Rectal smooth muscle tissue (tissue), 1 donor: ENCODE measurements at regions not wholly inside any gene's neighbourhood (a gene's known extent, or its start where the extent isn't known, plus 50 kb on each side); places are given as distances from the start of the nearest gene placed in this dataset.

ENCODE experiments used
- H3K27ac ChIP-seq: one replicate; pipeline ENCODE4 v1.7.0; 2013; ENCODE audit warnings: low read depth, low read length, inconsistent platforms
- H3K27me3 ChIP-seq: one replicate; pipeline ENCODE4 v1.7.0; 2013; ENCODE audit warnings: low read length; ENCODE audit not compliant: control insufficient read depth, insufficient read depth
- H3K36me3 ChIP-seq: one replicate; pipeline ENCODE4 v1.7.0; 2013; ENCODE audit warnings: low read length; ENCODE audit not compliant: control insufficient read depth, insufficient read depth
- H3K4me1 ChIP-seq: one replicate; pipeline ENCODE4 v1.7.0; 2013; ENCODE audit warnings: low read length; ENCODE audit not compliant: control insufficient read depth, insufficient read depth
- H3K4me3 ChIP-seq: one replicate; pipeline ENCODE4 v1.7.0; 2013; ENCODE audit warnings: low read length
- H3K9ac ChIP-seq: one replicate; pipeline ENCODE4 v1.7.0; 2013; ENCODE audit warnings: low read length

- H3K9ac ChIP-seq: no peak overlapping the region
- no peaks in the 10 kb centered on the region for H3K4me1 ChIP-seq
- no peaks in the 10 kb centered on the region for H3K36me3 ChIP-seq
- H3K27me3 ChIP-seq: no peaks in the 10 kb centered on the region
- no peak overlapping the region for H3K4me3 ChIP-seq
- no peak overlapping the region for H3K27ac ChIP-seq
Measured at GRCh38 chr10:28790146-28790545, 112.8 kb downstream of the BAMBI start.

GRCh38 chr10:28793482-28793881 is 116.2 kb downstream of the BAMBI start:
- Histone ChIP-seq H3K27ac (no peak overlapping the region), H3K4me3 (no peak overlapping the region), H3K36me3 (no peaks in the 10 kb centered on the region), H3K27me3 (no peaks in the 10 kb centered on the region), H3K4me1 (no peaks in the 10 kb centered on the region), H3K9ac (no peak overlapping the region)

GRCh38 chr10:28794986-28795385 is 117.7 kb downstream of the BAMBI start:
- Histone ChIP-seq H3K9ac (no peak overlapping the region), H3K36me3 (no peaks in the 10 kb centered on the region), H3K4me1 (no peaks in the 10 kb centered on the region), H3K27ac (no peak overlapping the region), H3K4me3 (no peak overlapping the region), H3K27me3 (no peaks in the 10 kb centered on the region)

DNA sequence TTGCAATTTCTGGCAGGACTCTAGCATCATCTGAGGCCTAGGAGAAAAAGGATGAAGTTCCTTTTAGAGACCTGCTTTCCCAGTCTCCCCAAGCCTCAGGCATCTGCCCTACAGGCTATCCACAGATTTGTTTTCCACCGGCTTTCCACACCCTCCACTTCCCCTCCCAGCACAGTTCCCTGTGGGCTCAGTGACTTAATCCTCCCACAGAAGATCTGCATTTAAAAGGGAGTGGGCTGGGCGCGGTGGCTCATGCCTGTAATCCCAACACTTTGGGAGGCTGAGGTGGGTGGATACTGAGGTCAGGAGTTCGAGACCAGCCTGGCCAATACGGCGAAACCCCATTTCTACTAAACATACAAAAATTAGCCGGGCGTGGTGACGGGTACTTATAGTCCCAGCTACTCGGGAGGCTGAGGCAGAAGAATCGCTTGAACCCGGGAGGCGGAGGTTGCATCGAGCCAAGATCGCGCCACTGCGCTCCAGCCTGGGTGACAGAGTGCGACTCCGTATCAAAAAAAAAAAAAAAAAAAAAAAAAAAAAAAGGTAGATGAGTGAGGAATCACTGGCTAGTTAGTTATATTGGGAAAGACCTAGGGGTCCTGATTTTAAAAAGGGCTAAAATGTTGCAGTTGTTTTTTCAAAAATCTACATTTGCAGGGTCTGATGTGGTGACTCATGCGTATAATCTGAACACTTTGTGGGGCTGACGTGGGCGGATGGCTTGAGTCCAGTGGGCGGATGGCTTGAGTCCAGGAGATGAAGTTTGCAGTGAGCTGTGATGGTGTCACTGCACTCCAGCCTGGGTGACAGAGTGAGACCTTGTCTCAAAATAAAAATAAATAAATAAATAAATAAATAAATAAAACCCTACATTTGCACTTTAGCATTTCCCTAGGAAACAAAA is 119.5 kb downstream of the BAMBI start:
- no peaks in the 10 kb centered on the region for H3K4me1 ChIP-seq
- H3K36me3 ChIP-seq: no peaks in the 10 kb centered on the region
- H3K27me3 ChIP-seq: no peaks in the 10 kb centered on the region
- no peak overlapping the region for H3K9ac ChIP-seq
- no peak overlapping the region for H3K27ac ChIP-seq
- no peak overlapping the region for H3K4me3 ChIP-seq

DNA sequence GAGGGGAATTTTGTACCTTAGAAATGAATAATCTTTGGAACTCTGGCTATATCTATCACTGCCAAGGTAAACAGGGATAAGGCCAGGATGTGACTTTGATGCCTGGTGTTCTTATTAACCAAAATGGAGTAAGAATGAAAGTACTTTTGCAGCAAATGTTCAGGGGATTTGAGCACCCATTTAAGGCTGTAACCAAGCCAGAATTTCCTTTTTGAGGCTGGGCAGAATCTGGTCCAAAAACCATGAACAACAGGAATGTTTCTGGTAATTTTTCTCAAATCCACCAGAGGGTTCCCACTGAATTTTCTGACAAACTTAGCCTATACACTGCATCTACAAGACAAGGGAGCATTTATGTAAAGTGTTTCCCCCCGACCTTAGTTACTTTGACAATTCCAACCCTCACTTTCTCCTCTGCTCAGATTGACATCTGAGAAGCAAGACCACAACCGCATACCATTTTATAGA is 120.6 kb downstream of the BAMBI start:
- no peaks in the 10 kb centered on the region for H3K27me3 ChIP-seq
- H3K4me3 ChIP-seq: no peak overlapping the region
- H3K36me3 ChIP-seq: no peaks in the 10 kb centered on the region
- no peaks in the 10 kb centered on the region for H3K4me1 ChIP-seq
- H3K27ac ChIP-seq: no peak overlapping the region
- no peak overlapping the region for H3K9ac ChIP-seq

- Histone ChIP-seq H3K36me3 (no peaks in the 10 kb centered on the region), H3K9ac (no peak overlapping the region), H3K4me3 (no peak overlapping the region), H3K4me1 (no peaks in the 10 kb centered on the region), H3K27ac (no peak overlapping the region), H3K27me3 (no peaks in the 10 kb centered on the region)
Measured at GRCh38 chr10:28798428-28798955, 121.2 kb downstream of the BAMBI start.

DNA sequence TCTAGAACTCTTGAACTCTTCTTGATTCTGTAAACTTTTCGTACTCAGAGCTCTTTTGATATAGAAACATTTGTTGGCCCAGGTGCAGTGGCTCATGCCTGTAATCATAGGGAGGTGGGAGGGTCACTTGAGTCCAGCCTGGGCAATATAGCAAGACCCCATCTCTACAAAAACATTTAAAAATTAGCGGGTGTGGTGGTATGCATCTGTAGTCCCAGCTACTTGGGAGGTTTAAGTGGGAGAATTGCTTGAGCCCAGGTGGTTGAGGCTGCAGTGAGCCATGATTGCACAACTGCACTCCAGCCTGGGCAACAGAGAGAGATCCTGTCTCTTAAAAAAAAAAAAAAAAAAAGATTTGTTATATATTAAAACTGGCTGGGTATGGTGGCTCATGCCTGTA is 121.6 kb downstream of the BAMBI start:
- Histone ChIP-seq H3K9ac (no peak overlapping the region), H3K27ac (no peak overlapping the region), H3K27me3 (no peaks in the 10 kb centered on the region), H3K4me1 (no peaks in the 10 kb centered on the region), H3K36me3 (no peaks in the 10 kb centered on the region), H3K4me3 (no peak overlapping the region)

DNA sequence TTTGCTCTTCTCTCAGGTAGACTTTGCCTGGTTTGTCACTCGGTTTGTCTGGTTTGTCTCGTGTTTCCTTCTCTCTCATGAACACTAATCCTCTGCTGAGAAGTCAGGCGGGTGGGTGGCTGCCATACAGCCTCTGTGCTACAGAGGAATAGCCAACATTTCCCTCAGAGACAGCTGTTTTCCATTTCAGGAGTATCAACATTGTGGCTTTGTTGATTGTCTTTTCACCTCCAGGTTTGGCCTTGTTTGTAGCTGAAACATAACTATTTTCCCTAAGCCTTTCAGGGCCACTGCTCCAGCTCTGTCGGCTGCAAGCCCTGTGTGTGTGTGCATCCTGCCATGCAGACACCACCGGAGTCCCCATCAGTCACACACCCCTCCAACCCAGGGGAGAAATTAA is 122.8 kb downstream of the BAMBI start:
- Histone ChIP-seq H3K4me1 (no peaks in the 10 kb centered on the region), H3K27me3 (no peaks in the 10 kb centered on the region), H3K9ac (no peak overlapping the region), H3K4me3 (no peak overlapping the region), H3K27ac (no peak overlapping the region), H3K36me3 (no peaks in the 10 kb centered on the region)

DNA sequence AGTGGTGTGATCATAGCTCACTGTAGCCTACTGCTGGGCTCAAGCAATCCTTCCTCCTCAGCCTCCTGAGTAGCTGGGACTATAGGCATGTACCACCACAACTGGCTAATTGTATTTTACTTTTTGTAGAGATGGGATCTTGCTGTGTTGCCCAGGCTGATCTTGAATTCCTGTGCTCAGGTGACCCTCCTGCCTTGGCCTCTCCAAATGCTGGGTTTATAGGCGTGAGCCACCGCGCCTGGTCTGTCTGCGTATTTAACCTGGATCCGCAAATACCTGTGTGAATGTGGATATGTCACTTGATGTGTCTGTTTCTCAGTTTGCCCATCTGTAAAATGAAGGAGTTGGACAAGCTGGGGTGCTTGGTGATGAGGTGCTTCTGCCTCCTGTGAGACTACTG is 123.9 kb downstream of the BAMBI start:
- H3K27me3 ChIP-seq: no peaks in the 10 kb centered on the region
- no peak overlapping the region for H3K9ac ChIP-seq
- H3K36me3 ChIP-seq: no peaks in the 10 kb centered on the region
- no peak overlapping the region for H3K27ac ChIP-seq
- no peak overlapping the region for H3K4me3 ChIP-seq
- H3K4me1 ChIP-seq: peaks cover 3% of the 10 kb centered on the region

GRCh38 chr10:28801869-28802268 is 124.5 kb downstream of the BAMBI start:
- H3K36me3 ChIP-seq: no peaks in the 10 kb centered on the region
- H3K27me3 ChIP-seq: no peaks in the 10 kb centered on the region
- H3K9ac ChIP-seq: no peak overlapping the region
- peaks cover 8% of the 10 kb centered on the region for H3K4me1 ChIP-seq
- no peak overlapping the region for H3K27ac ChIP-seq
- H3K4me3 ChIP-seq: no peak overlapping the region

DNA sequence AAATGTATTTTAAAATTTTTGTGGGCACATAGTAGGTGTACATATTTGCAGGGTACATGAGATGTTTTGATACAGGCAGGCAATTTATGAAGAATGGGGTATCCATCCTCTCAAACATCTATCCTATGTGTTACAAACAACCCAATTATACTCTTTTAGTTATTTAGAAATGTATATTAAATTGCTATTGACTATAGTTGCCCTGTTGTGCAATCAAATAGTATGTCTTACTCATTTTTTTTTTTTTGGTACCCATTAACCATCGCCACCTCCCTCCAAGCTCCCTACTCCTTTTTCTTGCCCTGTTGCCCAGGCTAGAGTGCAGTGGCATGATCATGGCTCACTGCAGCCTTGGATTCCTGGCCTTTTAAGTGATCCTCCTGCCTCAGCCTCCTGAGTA is 128.1 kb downstream of the BAMBI start:
- Histone ChIP-seq H3K36me3 (no peaks in the 10 kb centered on the region), H3K27me3 (no peaks in the 10 kb centered on the region), H3K9ac (no peak overlapping the region), H3K4me1 (peaks cover 10% of the 10 kb centered on the region), H3K4me3 (no peak overlapping the region), H3K27ac (no peak overlapping the region)

DNA sequence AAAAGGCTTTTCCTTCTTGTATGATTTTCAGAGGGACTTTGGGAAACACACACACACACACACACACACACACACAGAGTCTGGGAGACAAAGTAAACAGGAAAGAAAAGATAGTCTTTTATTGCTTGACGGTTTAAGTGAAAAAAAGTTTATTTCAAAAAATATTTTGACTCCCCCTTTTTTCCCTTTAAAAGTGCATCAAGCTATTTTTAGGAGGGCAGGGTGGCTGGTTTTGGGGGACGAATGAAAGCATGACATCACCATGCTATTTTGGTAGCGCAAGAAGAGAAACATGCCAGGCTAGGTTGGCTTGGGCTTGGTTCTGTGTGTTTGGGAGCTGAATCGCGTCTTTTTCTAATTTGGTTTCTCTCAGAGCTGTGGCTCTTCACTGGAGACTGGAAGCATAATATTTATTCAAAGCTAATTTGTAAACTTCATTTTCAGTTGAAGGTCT is 129.2 kb downstream of the BAMBI start:
- Histone ChIP-seq H3K27ac (no peak overlapping the region), H3K4me1 (peaks cover 10% of the 10 kb centered on the region), H3K9ac (no peak overlapping the region)

More for the DNA sequence above, 129.2 kb downstream of the BAMBI start:
- no peaks in the 10 kb centered on the region for H3K36me3 ChIP-seq
- H3K4me3 ChIP-seq: no peak overlapping the region
- no peaks in the 10 kb centered on the region for H3K27me3 ChIP-seq
